ENCODE measurements at regions not wholly inside any gene's neighbourhood (a gene's known extent, or its start where the extent isn't known, plus 50 kb on each side); places are given as distances from the start of the nearest gene placed in this dataset.

DNA sequence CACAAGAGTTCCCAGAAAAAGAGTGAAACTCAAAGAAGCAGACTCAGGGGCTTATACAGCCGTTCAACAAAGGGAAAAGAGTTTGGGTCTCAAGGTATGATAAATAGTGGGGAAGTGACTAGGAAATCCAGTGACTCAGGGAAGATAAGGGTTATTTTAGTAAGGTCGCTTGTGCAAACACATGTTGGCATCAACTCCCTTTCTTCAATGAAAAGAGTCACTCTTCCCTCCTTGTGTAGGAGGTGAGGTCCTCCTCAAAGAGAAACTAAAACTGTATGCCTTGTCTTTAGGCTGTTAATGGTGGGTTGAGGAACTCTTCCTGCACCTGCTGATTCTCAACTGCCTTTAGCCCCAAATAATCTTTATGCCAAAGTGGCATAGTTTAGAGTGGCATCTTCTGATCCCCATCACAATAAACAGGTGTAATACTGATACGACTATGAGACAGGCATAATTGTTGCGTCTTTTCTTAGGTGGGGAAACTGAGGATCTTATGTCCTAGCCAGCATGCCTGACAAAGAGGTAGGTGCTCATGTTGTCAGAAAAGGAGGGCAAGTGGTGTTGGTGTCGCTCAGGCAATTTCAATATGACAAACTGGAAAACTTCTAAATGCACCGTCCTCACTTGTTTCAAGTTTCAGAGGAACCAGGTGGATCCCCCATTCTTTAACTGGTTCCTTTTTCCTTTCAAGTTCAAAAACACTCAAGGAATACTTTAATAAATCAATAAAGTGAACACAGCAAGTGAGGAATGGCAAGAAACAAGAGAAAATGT is 294.1 kb upstream of the RUNX1 start:
- no peak for DNase-seq

DNA sequence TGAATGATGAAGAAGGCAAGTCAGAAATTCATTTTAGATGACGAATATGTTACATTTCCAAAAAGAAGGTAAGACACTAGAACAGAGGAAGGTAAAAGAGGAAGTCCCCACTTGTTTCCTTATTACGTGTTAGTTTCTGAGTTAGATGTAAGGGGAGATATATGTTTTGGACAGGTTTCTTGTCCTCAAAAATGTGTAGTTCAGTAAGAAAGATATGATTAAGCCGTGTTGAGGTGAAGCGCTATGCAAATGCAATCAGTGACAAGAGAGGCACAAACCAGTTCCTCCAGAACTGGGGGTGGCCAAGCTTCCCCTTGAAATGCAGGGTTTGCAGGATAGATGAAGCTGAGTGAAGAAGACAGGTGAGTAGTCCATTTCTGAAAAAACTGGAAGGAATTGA is 293.3 kb upstream of the RUNX1 start:
- DNase-seq, result no peak

DNA sequence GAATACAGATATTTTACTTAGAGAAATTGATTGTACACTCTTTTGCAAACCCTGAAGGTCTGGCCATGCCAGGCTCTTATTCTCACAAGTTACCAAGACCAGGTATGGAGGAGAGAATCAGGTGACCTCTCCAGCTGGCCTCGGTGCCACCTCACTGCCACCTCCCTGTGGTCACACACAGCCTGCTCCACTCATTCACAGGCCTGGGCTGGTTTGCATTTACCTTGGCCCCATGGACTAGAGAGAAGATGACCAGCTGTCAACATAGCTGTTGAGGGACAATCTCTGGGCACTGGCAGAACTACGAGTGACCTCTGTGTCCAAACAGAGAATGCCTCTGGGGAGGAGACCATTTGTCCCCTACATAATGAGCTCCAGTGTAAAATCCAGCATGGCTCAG is 291.2 kb upstream of the RUNX1 start:
- no peak for DNase-seq

DNA sequence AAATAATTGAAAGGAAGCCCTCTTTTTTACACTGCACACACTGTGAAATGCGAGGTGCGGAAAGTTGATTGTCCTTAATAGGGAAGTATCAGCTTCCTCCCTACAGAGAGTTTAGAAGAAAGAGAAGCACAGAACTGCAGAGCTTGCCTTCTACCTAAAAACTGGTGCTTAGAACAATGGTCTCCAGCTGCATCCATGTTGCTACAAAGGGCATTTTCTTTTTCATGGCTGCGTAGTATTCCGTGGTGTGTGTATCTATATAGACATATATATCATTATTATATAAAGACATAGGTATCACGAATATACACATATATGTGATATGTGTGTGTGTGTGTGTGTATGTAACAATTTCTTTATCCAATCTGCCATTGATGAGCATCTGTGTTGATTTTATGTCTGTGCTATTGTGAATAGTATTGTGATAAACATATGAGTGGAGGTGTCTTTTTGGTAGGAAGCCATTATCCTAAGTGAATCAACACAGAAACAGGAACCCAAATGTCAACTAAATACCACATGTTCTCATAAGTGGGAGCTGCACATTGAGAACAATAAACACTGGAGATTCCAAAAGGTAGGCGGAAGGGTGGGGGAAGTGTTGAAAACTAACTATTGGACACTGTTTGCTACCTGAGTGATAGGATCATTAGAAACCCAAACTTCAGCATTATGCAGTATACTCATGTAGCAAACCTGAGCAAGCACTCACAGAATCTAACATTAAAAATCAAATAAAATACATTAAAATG is 290.0 kb upstream of the RUNX1 start:
- DNase-seq, result no peak

DNA sequence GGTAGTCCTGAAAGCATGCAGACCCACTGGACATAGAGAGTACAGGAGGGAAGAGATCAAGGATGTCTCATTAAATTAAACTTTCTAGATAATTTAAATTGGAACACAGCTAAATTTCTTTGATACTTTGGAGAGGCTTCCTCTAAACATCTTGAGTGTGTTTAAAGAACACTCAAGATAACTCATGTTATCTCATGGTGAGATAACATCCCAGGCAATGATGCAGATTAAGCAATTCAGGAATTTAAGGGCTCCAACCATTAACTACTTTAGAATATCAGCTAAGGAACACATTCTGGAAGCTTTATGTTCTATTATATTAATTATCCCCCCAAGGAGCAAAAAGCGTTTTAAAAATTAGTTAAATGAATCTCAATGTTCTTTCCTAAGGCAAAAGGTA is 289.2 kb upstream of the RUNX1 start:
- DNase-seq, result no peak

DNA sequence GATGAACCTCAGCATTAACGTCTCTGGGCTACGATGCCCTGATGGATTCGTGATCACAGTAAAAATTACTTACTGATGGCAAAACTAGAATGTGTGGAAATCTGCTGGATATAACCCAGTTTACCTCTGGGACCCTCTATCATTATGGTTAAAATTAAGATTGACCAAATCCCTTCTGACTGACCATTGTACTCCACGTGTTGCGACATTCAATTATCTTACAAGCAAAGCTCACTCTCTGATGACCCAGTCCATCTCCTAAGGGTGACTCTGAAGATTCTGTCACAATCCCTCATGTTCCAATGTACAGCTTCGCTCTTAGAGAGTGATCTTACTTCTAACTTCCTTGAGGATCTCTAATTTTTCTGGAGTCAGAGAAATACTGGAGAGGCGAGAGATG is 288.5 kb upstream of the RUNX1 start:
- DNase-seq, result no peak

DNA sequence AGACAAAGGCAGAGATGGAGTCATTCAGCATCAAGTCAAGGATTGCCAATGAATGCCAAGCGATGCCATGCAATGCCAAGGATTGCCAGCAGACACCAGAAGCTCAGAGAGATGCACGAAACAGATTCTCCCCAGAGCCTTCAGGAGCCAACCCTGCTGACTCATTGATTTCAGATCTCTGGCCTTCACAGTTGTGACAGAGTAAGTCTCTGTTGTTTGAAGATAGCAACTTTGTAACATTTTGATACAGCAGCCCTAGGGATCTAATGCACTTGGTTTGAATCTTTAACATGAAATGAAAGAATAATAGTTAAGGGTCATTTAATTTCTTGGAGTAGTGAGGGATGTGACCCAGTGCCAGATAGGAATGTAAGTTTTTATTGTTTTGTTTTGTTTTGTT is 287.4 kb upstream of the RUNX1 start:
- no peak for DNase-seq

DNA sequence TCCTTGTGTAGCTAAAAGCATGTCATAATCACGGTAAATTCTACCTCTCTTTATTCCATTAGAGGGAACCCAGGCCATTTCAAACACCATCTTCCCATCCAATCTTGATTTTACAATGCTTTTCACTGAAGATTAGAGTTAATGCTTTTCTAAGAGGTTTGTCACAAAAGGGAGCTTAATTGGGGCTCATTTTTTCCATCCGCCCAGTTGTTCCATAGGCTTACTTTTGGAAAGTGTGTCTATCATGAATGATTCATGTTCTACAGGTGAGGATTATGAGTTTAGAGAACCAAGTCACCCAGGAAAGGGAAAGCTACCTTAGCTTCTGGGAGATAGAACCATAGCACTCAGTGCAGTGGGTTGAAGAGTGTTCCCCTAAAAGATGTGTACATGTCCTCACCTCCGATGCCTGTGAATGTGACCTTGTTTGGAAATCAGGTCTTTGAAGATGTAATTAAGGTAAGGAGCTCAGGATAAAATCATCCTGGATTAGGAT is 286.9 kb upstream of the RUNX1 start:
- no peak for DNase-seq

DNA sequence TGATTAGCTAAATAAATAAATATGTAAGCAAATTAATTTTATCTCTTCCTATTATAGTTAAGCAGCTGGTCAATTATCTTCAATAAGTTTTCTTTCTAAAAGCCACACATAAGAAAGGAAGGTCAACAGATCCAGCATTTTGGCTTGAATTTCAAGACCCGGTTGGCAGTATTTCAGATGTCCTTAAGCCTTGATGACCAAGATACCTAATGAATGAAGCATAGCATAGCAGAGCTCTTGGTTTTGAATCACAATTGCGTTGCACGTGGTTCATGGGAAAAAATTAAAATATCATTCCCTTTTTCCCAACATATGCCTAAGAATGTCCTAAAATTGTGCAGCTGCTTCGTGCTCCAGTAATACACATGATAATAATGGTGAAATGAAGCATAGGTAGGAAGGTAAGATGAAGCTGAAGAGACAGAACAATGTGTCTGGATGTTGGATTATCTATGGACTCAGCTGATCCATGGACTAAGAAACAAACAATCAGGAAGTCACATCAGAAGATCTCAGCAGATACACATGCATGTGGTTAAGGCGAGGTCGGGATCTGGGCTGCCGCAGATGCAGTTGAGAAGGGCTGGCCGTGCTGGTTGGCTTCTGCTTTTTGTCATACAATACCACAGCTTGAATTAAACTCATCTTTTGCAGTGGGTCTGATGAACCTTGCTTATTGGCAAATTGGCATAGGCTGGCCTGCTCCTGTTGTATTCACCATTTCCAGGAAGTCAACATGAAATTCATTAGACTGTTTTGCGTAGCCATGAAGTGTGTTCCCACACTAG is 284.9 kb upstream of the RUNX1 start:
- DNase-seq, result no peak

DNA sequence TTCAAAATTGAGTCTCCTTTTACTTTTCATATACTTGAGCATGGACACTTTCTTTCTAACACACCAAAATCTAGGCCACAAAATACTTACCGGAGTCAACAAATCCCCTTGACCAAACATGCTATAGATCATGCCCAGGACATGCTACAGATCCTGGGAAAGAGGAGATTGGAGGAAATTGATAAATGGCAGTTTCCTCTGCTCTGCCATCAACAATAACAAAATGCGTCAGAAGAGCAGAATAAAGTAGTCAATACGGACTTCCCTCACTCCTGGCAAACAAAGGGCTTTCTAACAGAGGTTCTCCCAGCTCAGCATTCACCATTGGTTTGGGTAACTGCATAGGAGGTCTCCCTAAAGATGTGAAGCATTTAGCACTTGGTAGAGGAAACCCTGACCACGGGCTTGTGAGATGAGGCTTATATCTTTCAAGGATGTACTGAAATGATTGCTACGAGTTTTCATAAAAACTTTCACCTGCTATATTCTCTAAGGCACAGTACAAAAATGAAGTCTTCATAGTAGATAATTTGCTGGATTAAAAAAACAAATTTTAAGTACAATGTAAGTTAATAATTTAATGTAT is 283.8 kb upstream of the RUNX1 start:
- no peak for DNase-seq

DNA sequence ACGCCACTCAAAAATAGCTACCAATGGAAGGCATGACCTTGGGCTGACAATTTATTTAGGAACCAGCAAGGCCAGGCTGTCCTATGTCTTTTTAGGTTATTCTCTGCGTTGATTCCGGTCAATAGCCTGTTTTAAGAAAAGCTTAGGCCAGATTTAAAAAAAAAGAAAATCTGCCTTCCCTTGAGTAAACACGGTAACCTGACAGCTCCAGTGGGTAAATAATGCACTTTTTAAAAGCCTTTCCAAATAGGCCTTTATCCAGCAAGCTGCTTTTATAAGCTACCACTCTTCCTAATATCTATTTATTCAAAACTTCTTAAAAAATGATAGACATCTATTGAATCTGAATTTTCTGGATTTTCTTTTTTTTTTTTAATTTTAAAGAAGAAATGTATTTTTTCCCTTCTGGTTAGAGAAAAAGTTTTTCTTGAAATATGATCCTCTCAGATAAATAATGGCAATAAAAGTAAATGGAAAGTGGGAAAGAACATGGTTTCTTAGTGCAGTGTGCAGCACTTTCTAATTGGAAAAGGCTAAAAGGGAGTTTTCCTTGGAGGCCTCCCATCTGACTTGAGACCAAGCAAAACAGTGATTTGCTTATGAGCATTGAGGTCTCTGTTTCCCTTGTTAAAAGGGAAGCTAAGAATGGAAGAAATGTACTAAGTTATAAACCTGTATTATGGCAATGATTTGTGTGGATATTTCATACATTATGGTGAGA is 281.0 kb upstream of the RUNX1 start:
- DNase-seq, result no peak

DNA sequence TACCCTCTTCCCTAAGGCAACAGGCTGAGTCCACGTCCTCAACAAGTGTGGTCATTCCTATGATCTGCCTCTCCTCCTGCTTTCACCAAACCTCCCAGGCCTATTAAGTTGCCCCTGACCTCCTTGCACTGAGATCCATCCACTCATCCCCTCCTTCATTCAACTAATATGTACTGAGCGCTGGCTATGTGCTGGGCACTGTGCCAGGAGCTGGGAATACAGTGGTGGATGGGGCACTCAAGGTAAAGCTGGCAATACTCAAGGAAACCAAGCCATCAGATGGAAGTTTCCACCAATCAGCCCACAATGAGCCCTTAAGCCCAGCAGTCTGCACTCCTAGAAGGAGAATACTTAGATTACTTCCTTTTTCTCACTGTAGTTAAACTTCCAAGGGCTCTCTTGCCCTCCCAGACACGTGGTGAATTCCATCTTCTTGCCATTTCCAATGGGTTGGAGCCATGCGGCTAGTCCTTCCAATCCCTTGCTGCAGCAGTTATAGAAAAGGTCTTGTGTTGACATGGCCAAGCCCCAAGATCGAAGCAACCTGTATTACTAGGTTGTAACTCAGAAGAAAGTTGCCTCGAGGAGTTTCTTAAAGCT is 279.9 kb upstream of the RUNX1 start:
- no peak for DNase-seq

DNA sequence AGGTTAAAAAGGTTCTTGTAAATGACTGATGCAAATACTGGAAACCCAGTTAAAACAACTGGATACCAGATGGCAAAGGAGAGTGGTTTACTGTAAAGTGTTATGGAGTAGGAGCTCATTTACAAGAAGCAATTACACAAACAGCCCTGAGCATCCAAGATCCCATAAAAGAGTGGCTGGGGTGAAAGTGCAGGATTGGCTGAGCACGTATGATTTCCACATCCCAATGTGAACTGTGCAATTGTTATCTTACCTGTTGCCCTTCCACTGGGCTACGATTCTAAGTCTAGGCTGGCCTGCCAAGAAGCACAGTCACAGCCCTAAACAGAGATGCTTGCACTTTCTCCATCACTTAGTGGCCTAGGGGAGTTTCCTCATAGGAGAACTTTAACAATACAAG is 277.6 kb upstream of the RUNX1 start:
- no peak for DNase-seq

DNA sequence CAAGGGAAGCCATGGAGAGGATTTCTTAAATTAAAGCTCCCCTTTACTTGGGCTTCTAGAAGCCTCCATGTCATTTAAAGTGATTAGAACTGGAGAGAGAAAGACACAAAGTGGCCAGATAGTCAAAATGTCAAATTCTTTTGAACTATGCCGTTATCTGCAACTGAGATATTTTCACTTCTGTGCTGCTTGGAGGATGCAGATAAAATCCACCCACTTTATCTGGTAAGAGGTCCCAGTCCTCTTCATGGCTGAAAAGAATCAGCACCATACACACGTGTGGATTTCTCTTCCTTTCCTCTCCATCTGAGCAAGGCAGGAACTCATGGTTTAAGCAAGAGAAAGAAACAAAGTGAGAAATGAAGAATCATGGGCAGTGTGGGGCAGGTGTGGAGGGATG is 276.9 kb upstream of the RUNX1 start:
- no peak for DNase-seq

DNA sequence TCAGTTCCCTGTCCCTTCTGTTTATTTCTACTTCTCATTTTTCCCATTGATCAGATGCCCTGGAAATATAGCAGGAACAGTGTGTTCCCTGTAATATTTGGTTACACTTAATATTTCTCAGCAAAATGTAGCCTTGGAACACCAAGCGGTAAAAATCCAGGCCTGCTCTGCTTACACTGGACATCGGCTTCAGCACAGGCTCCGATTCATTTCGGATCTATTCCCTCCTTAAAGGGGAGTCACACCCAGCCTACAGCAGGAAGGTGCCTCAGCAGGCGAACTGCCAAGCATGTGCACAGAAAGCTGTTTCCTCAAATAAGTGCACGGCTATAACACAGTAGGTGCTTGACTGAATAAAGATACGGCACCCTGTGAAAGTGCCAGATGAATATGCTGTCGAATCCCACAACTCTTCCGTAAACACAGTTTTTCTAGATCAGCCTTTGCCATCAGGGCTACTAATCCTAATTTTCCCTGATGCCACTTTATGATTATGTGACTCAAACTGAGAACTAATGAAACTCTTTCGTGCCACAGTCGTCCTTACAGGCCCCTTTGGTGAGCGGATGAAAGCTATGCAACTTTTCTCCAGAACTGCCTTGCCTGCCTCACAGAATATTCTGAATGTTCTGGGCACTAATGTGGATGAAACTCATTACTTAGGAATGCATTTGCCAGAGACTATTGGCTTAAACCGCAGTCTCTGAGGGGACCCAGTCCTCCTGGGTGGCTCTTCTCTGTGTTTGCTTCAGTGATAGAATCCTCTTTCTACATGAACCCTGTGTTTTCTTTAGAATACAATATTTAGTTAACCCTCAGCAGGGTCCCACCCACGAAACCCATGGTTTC is 275.5 kb upstream of the RUNX1 start:
- no peak for DNase-seq

DNA sequence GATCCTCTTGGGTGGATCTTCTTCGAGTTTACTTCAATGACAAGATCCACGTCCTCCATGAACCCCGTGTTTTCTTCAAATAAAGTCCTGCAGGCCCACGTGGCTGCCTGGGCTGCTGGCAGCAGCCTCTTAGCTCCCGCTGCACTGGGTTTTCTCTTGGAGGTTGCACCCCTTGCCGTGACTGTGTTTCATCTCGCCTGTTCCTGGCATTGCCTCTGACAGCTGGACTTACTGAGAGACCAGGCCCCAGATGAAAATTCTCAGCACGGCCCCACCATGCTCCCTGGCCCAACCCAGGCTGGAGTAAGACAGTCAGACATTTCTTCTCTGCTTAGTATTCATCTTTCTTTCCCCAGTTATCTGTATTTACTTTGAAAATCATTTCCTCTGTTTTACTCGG is 274.8 kb upstream of the RUNX1 start:
- peak; percentile 11 to 21 for DNase-seq

DNA sequence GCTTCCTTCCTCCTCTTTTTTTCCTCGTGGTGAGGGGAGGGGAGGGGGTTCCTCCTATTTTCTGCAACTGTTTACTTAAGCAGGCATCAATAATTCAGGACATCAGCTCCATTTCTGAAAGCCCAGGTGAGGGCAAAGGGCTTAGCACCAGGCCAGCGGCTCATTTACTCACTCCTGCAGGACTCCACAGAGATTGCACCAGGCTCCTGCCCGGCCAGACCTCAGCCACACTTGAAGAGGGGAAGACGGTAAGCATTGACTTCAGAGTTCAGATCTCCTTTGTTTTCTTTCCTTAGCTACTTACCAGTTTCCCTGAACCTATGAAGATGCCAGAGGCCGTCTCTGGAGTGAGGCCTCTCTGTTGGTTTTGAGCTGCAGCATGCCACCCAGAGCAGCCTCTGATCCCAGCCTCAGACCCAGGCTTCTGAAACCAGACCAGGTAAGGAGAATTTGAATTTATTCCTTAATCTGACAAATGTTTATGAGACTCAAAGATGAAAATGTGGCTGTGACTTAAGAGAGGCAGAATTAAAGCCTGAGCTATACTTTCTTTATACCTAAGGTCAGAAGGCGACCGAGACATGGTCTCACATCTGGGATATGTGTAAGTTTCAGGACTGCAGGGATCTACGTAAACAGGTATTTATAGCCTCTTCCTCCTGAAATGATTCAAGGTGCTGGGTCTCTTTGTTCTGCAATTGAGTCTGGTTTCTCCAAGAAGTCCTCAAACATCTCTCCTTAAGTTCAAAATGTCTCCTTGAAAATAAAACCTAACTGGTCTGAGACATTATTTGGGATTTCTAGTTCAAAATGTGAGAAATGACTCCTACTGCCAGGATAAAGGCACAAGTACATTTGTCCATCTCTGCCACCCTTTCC is 272.5 kb upstream of the RUNX1 start:
- no peak for DNase-seq

DNA sequence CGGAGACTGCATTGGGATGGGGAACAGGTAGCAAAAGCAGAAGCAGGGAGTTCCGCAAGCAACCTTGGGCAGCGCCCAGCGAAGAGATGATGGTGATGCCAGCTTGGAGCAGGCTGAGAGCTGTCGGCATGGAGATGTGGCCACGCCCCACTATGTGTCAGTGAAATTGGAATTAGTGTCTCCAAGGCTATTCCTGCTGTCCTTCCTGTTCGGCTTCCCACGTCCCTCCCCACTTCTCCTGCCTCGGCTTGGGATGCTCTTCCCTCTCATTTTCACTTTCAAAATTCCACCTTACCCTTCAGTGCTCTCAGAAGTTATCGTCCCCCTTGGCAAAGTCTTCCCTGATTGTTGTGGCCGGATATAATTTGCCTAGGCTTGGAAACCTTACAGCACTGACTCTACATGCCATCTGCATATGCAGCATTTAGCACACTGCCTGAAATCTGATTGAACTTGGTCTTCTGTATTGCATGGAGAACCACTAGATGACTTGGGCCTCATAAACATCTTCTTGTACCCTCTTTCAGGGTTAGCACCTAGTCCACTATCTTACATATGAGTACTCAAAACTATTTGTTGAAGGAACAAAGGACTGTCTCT is 270.7 kb upstream of the RUNX1 start:
- no peak for DNase-seq

DNA sequence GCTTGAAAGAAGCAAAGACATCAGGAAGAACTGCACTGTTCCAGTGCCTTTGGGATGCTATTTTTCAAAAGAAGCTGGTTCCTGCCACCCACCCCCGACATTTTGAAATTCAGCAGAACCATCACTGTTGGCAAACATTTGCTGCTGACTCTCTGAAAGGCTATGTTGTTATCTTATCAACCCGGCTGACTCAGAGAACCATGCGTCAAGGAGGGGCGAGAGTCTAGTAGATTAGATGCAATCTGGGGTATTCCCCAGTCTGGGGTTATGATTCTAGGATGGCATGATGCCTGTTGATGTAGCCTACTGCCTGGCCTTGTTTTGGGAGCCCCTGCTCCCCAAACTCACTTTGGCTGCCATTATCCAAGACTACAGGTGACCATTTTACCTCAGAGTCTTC is 267.8 kb upstream of the RUNX1 start:
- DNase-seq, result no peak
